HUDEP-2 (cell line): ENCODE measurements at regions not wholly inside any gene's neighbourhood (a gene's known extent, or its start where the extent isn't known, plus 50 kb on each side); places are given as distances from the start of the nearest gene placed in this dataset.
A peak's percentile ranks its signal among the peaks of the same experiment; 100 is the strongest.
"Not testable (repeated sequence)": the region's sequence is repeated elsewhere in the genome, so short reads cannot be mapped to it uniquely, and the experiment has no call there.

Experiments
- DNase-seq, 76 experiments: peaks; one replicate each; lab custom pipeline; 2025; ENCODE audit not compliant: unreplicated experiment in 76 of 76; lab: John Stamatoyannopoulos, UW

DNA sequence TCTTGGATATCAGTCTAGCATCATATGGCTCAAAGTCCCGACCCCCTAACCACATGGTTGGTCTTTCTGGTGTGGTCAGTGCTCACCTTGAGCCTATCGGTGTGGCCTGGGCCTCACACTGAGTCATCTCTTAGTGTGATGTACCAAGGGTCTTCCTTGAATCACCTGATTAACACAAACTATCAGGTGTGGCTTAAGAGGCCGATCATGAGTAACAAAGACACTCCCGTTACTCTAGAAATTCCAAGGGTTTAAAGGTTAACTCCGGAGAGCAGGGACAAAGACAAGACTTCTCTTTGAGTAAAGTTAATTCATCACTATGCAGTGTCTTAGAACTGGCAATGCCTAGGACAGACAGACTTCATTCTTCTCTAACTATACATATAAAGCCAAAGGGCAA is 52.3 kb upstream of the ARMC3 start:
- no peak for DNase-seq

DNA sequence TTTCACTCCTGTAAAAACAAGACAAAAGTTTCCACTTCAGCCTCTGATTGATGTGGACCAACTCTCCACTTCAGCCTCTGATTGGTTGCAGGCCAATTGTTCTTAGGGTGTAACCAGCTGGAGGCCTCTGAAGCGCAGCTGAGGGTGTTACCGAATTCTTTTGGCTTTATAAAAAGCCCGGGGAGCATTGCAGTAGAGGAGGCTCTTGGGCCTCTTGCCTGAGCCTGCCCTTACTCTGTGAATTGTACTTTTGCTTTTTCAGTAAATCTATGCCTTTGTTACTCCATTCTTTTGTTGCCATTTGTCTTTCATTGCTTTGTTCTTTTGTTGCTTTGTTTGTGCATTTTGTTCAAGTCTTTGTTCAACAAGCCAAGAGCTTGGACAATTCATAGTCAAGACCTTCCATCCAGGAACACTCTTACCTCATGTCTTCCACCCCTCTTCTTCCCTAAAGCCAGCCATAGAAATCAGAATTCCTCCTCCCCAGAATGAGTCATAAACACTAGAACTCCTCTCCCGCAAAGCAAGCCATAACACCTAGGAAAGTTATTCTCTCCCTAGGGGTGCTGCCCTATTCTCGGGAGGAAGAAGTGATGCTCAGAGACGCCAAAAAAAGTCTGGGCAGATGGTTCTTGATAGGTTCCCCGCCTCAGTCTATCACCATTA is 53.5 kb upstream of the ARMC3 start:
- no peak for DNase-seq

DNA sequence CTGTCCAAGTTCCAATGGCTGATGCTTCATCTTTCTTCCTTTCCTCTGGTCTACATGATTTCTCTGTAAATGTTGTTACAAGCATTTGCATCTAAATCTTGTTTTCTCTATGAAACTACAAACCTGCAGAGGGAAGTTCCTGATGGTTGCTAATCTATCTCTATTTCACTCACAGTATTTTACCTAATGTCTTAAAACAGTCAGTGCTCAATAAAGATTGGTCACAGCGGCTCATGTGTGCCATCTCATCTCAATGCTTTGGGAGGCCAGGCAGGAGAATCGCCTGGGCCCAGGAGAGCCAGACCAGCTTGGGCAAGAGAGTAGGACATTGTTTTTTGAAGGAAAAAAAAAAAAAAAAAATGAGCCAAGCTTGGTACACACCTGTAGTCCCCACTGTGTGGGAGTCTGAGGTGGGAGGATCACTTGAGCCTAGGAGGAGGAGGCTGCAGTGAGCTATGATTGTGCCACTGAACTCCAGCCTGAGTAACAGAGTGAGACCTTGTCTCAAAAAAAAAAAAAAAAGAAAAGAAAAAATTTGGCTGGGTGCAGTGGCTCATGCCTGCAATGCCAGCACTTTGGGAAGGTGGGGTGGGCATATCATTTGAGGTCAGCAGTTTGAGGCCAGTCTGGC is 71.3 kb upstream of the ARMC3 start:
- no peak for DNase-seq

DNA sequence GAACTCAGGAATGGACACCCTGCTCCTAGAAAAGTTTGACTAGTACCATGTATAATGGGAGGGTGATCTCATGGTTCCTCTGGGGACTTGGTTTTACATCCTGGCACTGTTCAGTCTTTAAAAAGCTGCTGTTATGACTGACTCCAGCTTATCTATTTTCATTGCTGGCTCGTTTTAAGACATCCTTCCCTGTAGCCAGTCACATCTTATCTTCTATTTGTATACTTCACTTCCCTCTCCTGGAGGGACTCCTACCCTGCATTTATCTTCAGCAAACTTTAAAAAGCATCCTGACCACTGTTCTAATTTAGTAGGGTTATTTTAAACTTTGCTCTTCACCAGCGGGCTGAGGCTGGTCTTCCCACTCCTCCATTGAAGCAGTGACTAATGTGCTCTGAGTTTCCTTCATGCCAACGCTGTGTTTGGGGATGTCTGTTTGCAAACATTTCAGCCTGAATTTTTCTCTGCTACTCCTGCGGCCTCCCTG is 72.9 kb upstream of the ARMC3 start:
- peak in 11 of 76 experiments; percentile 3 to 49 (median 14) for DNase-seq

DNA sequence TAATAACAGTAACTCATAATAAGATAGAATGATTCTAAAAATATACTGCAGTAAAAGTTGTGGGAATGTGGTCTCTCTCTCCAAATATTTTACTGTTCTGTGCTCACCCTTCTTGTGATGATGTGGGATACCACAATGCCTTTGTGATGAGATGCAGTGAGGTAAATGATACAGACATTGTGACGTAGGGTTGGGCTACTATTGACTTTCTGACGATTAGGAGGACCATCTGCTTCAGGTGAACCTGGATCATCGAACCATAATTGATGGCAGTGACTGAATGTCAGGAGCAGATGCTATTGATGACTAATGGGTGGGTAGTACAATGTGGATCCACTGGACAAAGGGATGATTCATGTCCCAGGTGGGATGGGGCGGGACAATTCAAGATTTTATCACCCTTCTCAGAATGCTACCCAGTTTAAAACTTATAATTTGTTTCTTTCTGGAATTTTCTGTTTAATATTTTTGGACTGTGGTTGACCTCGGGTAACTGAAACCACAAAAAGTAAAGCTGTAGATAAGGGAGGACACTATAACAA is 73.9 kb upstream of the ARMC3 start:
- no peak for DNase-seq

DNA sequence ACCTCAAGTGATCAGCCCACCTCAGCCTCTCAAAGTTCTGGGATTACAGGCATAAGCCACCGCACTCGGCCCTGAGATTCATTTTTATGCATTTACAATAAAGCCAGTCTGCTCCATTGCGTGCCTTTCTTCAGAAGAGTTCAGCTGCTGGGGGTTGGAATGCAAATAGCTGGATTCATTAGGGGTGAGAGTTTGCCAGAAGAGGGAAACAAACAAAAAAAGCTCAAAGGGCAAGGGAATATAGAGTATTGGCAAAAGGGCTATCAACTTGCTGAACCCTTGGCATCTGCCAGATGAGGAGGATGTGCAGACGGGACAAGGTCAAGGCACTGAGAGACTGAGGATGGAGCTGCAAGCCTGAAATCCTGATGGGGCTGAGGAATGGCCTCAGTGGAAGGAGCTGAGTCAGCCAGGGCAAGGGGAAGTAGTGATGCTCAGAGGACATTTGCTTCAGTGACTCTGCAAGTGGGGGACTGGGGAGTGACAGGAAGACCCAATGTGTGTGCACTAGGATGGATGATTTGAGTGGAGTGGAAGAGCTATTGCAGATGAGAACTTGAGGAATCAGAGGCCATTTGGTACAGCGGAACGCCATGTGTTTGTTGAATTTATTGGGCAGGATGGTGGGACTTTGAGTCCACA is 75.0 kb upstream of the ARMC3 start:
- DNase-seq, result no peak

DNA sequence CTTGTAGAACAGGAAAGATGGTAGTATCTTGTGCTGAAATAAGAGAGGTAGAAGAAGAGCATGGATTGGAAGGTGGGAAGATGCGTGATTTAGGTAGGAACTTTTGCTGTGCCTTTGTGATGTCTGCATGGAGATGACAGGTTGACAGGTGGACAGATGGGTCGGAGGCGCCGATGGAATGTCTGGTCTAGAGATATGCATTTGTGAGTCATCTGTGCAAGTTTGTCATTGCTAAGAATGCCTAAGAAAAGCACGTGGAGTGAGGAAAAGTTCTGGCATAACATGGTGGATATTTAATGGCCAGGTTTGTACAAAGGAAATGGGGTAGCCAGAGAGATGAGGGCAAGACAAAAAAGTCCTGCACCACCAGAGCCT is 76.0 kb upstream of the ARMC3 start:
- DNase-seq, result no peak

DNA sequence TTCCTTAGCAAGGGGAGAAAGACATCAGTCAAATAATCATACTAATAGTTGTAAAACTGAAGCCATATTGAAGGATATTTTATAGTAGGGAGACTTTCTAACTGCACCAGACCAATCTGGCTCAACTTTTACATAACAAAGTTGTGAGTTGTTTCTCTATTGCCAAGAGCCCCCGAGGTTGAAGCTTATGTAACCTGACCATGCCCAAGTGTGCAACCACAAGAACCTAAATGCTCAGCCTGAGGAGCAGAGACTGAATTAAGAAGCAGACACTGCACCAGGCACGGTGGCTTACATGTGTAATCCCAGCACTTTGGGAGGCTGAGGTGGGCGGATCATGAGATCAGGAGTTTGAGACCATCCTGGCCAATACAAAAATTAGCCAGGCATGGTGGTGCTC is 77.3 kb upstream of the ARMC3 start:
- no peak for DNase-seq

DNA sequence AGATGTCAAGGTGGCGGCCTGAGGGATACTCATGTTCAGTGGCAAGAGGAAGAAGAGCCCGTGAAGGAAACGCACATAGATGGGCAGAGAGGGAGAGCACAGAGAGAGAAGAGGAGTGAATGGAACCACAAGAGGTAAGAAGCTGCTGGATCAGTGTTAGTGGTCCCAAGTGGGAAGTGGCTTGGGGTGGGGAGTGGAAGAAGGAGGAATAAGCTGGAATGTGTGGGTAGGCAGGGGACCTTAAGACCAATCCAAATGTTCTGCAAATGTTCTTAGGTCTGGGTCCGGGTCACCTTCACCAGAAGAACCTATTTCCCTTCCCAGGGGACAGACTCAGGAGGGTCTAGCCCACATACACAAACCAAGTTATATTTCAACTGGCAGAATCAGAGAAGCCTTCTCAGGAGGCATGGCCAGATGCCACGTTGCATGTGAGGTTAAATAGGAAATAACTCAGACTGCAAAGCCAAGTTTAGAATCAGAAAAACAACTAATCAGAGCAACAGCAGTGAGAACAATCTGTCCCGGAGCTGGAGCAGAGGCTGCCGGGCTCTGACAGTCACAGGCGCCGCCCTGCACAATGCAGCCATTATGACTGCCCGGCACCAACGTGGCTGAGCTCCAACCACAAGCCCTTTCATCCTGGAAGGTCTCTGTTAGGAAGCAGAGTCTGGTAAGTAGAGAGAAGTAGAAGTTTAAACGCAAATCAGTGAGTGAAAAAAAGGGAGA is 78.6 kb upstream of the ARMC3 start:
- DNase-seq, result peak in 3 of 76 experiments; percentile 0 to 1 (median 1)

DNA sequence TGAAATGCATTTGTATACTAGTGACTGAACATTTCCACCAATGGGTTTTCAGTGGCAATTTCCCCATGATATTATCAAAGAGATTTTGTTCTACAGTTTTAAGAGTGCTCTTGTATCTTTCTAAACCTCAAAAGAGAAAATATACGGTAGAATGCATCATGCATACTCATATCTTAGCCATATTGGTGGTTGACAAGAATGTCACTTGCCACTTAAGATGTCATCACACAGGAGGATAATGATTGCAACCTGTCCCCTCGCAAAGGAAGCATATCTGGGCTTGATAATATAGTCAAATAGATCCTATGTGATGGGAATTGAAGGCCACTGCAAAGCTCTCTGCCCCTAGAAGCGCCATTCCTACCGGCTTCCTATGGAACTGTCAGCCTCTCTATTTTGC is 79.3 kb upstream of the ARMC3 start:
- DNase-seq, result no peak

DNA sequence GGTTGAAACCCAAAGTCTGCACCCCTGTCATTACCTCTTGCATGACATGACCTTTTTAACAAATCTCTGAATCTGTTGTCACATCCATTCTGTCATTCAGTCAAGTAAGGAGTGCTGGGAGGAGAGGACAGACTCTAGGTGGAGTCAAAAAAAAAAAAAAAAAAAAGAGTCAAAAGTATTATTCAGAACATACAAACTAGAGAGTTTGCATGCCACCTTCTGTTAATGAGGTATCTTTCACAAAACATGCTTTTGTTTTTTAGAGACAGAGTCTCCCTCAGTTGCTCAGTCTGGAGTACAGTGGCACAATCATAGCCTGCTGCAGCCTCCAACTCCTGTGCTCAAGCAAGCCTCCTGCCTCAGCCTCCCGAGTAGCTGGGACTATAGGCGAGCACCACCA is 81.6 kb upstream of the ARMC3 start:
- no peak for DNase-seq

DNA sequence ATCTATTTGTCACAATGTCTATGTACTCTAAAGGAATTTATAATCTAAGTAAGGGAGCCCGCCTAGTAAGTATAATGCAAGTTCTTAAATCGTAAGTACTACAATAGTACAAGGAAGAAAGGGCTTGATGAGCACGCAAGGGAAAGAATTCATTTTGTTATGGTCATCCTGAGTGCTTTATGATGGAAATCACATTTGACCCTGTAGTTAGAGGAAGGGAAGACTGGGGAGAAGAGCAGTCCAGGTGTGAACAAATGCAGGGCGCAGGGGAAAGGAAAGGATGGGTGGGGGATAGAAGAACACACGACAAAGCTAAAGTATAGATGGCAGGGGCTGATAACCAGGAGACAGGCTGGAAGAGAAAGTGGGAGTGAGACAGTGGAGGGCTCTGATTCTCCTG is 88.2 kb upstream of the ARMC3 start:
- no peak for DNase-seq

DNA sequence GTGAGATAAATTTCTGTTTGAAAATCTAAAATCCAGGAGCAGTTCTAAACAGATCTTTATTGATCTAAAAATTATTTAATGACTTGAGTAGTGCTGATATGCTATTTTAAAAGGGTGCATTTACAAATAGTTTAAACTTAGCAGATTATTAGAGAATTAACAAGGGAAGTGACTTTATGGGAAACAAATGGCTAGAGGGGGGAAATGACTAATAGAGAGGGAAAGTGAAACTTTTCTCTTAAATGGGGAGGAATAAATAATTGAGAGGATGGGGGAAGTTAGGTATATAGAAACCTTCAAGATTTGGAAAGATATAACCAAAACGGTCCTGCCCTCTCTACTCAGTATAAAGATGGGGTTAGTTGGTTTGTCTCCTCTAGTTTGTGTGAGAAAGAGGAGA is 90.1 kb upstream of the ARMC3 start:
- DNase-seq, result no peak

DNA sequence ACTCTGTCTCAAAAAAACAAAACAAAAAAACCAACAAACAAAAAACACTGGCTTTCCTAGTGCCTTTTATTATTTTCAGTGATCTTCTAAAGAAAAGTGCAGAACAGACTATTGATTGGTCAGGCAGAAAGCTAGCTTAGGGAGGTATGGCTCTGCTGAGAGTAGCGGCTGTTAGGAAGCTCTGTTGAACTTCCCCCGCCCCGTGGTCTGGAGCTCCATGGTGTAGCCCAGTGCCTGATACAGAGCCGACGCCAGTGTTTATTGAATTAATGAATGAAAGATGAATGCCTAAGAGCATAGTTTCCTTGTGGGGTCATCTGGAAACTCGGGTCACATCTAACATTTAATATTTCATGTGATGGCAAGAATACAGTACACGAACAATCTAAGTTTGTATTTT is 90.5 kb upstream of the ARMC3 start:
- DNase-seq, result no peak

DNA sequence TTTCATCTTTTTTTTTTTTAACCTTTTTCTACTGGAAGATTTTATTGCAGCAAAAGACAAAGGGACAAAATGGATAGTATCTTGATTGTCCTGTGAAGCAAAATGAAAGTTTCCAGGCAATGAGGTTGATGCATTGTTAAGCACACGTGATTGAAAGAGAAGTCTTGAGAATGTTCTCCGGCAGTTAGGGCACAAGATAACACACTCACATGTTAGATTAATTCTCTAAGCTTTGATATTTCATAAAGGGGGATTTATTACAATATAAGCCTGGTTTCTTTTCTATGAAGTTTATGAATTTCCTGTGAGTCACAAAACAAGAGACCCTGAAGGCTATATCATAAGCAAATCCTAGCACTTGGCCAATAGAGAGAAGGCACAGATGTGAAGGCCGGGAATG is 93.4 kb upstream of the ARMC3 start:
- no peak for DNase-seq

DNA sequence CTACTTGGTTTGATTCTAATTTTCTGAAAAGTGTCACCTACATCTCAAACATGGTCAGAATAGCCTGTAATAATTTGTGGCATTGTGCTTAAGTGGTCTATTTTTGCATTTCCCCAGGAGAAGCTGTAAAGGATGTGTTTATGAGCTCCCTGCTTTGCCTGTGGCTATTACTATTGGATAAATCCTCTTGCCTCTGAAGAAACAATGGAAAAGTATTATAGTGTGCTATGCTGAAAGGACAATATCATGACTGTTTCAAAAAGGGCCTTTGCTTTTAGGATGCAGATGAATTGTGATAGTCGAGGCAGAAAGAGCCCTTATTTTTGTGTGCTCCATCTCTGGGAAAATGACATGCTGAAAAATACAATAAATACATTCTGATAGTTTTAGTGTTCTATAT is 94.1 kb upstream of the ARMC3 start:
- no peak for DNase-seq

DNA sequence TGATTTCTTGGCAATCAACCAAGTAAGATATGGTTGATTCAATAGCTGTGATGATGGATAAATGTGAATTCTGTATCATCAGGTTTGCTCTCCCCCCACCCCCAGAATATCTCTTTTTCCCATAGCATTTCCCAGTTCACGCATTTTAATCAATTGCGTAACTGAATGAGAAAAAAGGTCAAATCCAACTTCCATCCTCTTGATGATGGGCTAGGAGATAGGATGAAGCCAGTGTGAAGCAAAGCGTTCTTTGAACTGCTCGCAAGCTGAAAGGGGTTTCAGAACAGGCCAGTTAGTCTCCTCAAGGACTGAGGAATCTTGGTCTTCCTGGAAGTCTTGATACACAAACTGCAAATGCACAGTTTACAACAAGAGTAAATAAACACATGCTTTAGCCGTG is 94.5 kb upstream of the ARMC3 start:
- no peak for DNase-seq

DNA sequence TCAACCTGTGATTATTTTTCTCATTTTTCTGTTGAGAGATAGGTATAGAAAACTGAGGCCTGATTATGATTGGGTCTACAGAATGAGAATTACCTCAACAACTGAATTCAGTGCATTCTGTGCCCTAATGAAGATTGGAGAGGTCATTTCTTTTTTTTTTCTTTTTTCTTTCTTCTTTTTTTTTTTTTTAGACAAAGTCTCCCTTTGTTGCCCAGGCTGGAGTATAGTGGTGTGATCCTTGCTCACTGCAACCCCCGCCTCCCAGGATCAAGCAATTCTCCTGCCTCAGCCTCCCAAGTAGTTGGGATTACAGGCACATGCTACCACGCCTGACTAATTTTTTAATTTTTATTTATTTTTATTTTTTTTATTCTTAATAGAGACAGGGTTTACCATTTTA is 95.0 kb upstream of the ARMC3 start:
- no peak for DNase-seq

DNA sequence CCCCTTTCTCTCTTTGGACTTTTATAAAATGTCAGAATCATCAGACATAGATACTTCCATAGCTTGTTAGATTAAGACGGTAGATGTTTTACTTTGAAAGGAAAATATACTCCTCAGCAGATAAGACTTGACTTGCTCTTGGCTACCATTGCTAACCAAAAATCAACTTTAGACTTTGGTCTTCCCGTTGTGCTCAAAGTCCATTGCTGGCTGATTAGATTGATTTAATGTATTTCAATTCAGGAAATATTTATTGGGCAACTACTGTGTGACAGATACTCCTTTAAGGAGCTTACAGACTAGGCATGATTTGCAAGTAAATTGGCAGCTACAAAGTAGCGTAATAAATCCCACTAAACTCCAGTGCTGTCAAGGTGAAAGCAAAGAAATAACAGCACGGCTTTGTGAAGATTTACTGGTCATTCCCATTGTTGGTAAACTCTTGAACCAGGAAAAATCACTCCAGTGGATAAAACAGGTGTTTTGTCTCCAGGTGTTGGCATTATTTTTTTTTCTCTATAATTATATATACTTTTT is 95.7 kb upstream of the ARMC3 start:
- no peak for DNase-seq

DNA sequence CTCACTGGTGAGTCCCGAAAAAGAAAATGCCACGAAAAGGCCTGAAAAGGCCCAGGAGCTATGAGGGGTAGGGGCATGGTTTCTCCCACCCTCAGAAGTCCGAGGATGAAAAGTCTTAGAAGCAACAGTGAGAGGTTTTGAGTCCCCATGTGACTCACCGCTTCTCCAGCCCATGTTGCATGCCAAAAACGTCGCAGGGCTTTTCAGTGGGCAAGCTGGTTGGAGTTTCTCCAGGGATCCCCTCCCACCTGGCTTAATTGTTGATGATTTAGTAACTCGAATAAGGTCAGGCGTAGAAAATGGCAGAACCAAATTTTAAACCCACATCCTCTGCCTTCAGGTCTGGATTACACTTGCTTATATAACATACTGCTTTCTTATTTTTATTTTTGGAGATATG is 96.3 kb upstream of the ARMC3 start:
- DNase-seq, result no peak

DNA sequence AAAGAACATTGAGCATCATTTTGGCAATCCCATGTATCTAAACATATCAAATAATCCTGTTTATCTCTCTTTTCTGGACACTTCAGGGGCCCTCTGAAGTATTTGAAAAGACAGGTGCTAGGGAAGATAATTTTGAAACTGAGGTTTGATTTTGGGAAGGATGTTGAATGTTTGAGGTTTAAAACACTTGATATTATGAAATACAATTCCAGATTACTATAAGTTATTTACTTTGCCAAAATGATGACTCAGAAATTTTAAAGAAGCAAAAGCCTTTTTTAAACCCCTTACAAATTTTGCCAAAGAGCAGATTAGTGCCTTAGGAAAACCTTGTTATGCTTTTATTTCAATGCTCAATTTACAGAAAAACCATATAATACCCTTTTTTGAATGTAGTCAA is 99.1 kb upstream of the ARMC3 start:
- not testable (repeated sequence) for DNase-seq
